Sigmoid colon (tissue), 6 donors: ENCODE measurements at regions not wholly inside any gene's neighbourhood (a gene's known extent, or its start where the extent isn't known, plus 50 kb on each side); places are given as distances from the start of the nearest gene placed in this dataset.
A peak's percentile ranks its signal among the peaks of the same experiment; 100 is the strongest.

Source experiments
- DNase-seq: peaks from one replicate; pipeline ENCODE4 v3.0.0-alpha.2; 2019
- H3K27ac ChIP-seq, 4 donors: fragments of 200-600 bp; sonication (generic); one replicate each; pipeline ENCODE4 v1.5.1; 2016 to 2019; ENCODE audit warnings: mild to moderate bottlenecking in 1 of 4
- H3K27me3 ChIP-seq, 3 donors: fragments of 200-600 bp; sonication (generic); one replicate each; pipeline ENCODE4 v1.5.1; 2019; ENCODE audit warnings: mild to moderate bottlenecking in 1 of 3
- H3K36me3 ChIP-seq, 4 donors: fragments of 200-600 bp; sonication (generic); one replicate each; pipeline ENCODE4 v1.5.1; 2016 to 2019
- H3K4me1 ChIP-seq, 4 donors: fragments of 200-600 bp; sonication (generic); one replicate each; pipeline ENCODE4 v1.5.1; 2017 to 2019
- H3K4me3 ChIP-seq, 4 donors: fragments of 200-600 bp; sonication (generic); one replicate each; pipeline ENCODE4 v1.5.1; 2017 to 2019; ENCODE audit warnings: mild to moderate bottlenecking in 2 of 4, moderate library complexity in 1 of 4
- H3K9me3 ChIP-seq, 4 donors: fragments of 200-600 bp in 3 of 4; sonication (generic) in 3 of 4; one replicate each; pipeline versions ENCODE4 v1.5.1 to v1.6.1; 2013 to 2019
- CTCF ChIP-seq, 4 experiments: fragments of 450-650 bp in 3 of 4; fragments of 200-600 bp in 1 of 4; IDR thresholded peaks; one replicate each; pipeline ENCODE4 v1.5.1; 2016 to 2019; ENCODE audit warnings: antibody characterized with exemption in 4 of 4, mild to moderate bottlenecking in 3 of 4, moderate library complexity in 2 of 4
- EP300 ChIP-seq, 4 donors: sonication (generic); formaldehyde crosslinking; IDR thresholded peaks; one replicate each; pipeline ENCODE4 v1.6.1; 2017; ENCODE audit warnings: antibody characterized with exemption in 4 of 4
- POLR2A ChIP-seq, 2 donors: fragments of 450-650 bp; IDR thresholded peaks; one replicate each; pipeline ENCODE4 v1.6.1; 2016; ENCODE audit warnings: antibody characterized with exemption in 2 of 2, mild to moderate bottlenecking in 2 of 2, moderate library complexity in 2 of 2
- POLR2AphosphoS5 ChIP-seq, 4 donors: sonication (generic); formaldehyde crosslinking; IDR thresholded peaks; one replicate each; pipeline ENCODE4 v1.6.1; 2017; ENCODE audit warnings: antibody characterized with exemption in 4 of 4
- WGBS, 2 donors: extraction: QIAGEN DNeasy Blood & Tissue Kit; methylation state at CpG; one replicate each; pipeline ENCODE4 v1.1.7; 2013; 5-methylcytosine and 5-hydroxymethylcytosine counted together
- intact Hi-C: fragments of 100-400 bp; cut with DNase I; formaldehyde crosslinking; loops from one replicate; pipeline ENCODE4 v1.15.1; 2023
- donor health status: healthy with polysubstance abuse.
- donor health status: healthy.

DNA sequence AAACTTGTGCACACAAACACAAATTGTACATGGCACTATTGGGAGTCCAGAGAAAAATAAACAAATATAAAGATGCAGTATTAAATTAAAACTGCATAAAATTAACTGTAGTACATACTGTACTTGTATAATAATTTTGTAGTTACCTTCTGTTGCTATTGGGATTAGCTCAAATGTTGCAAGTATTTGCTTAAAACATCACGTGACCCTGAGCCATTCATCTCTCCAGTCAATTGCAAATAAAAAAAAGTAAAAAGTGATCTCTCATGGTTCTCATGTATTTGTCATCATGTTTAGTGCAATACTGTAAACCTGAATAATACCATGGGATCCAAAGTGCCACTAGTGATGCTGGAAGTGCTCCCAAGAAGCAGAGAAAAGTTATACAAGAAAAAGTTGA lies 88.1 kb upstream of the NAV3 start:
- no peak for TF ChIP-seq POLR2A (IDR thresholded peaks at IDR 0.05)
- no peak for TF ChIP-seq POLR2AphosphoS5 (IDR thresholded peaks at IDR 0.05)
- no peak for TF ChIP-seq CTCF (IDR thresholded peaks at IDR 0.05)
- TF ChIP-seq EP300 (IDR thresholded peaks at IDR 0.05), result no peak
- intact Hi-C loops, result no loop called here
- 40 to 71% methylated on average over 1 of the region's 1 CpG for WGBS, 2 donors
- DNase-seq, result no peak
- Histone ChIP-seq H3K27ac (no peak overlapping the region), H3K9me3 (no peaks in the 10 kb centered on the region), H3K4me3 (no peak overlapping the region), H3K27me3 (no peaks in the 10 kb centered on the region), H3K36me3 (no peaks in the 10 kb centered on the region), H3K4me1 (no peaks in the 10 kb centered on the region)

- Histone ChIP-seq H3K36me3 (no peaks in the 10 kb centered on the region), H3K9me3 (no peaks in the 10 kb centered on the region), H3K27me3 (no peaks in the 10 kb centered on the region), H3K4me1 (no peaks in the 10 kb centered on the region), H3K27ac (no peak overlapping the region), H3K4me3 (no peak overlapping the region)
- intact Hi-C loops, result no loop called here
- no peak for TF ChIP-seq EP300 (IDR thresholded peaks at IDR 0.05)
- no peak for TF ChIP-seq POLR2AphosphoS5 (IDR thresholded peaks at IDR 0.05)
- no peak for TF ChIP-seq CTCF (IDR thresholded peaks at IDR 0.05)
- no peak for TF ChIP-seq POLR2A (IDR thresholded peaks at IDR 0.05)
- no peak for DNase-seq
- 82 to 95% methylated on average over 1 of the region's 1 CpG for WGBS, 2 donors
Observed at GRCh38 chr12:77741974-77742517, 88.6 kb upstream of the NAV3 start.

DNA sequence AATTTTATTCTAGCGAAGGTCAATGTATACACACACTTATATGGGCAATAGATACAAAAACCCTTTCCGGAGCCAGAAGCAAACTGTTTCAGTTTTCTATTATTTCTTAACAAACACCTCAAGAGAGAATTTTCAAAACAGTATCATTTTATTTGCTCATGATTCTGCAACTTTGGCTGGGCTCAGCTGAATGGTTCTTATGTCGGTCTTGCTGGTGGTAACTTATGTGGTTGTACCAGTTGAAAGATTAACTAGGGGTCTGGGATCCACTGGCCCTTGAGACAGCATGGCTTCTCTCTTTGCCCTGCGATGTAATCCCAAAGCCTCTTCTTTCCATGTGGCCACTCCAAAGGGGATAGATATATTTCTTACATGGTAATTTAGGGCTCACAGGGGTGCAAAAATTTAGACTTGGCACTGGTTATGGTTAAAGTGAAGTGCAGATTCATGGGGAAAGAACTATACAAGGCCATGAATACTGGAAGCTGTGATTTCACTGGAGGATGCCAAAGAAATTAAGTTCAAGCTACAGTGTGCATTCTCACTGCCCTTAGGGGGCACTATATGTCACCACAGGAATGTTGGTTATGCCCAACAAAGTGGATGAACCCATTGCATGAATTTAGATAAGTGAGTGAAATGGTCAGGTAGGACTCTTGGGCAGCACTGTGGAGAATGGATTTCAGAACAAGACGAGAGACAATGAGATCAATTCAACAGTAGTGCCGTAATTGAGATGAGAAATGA lies 94.3 kb upstream of the NAV3 start:
- Histone ChIP-seq H3K4me3 (no peak overlapping the region), H3K4me1 (peaks cover 0 to 9% (median 0%) of the 10 kb centered on the region in 4 donors), H3K9me3 (no peaks in the 10 kb centered on the region), H3K36me3 (no peaks in the 10 kb centered on the region), H3K27me3 (no peaks in the 10 kb centered on the region), H3K27ac (no peak overlapping the region)
- no peak for DNase-seq
- intact Hi-C loops, result no loop called here
- WGBS, 2 donors, result 93 to 94% methylated on average over 6 of the region's 6 CpGs
- TF ChIP-seq CTCF (IDR thresholded peaks at IDR 0.05), result no peak
- no peak for TF ChIP-seq POLR2A (IDR thresholded peaks at IDR 0.05)
- TF ChIP-seq POLR2AphosphoS5 (IDR thresholded peaks at IDR 0.05), result no peak
- TF ChIP-seq EP300 (IDR thresholded peaks at IDR 0.05), result no peak

DNA sequence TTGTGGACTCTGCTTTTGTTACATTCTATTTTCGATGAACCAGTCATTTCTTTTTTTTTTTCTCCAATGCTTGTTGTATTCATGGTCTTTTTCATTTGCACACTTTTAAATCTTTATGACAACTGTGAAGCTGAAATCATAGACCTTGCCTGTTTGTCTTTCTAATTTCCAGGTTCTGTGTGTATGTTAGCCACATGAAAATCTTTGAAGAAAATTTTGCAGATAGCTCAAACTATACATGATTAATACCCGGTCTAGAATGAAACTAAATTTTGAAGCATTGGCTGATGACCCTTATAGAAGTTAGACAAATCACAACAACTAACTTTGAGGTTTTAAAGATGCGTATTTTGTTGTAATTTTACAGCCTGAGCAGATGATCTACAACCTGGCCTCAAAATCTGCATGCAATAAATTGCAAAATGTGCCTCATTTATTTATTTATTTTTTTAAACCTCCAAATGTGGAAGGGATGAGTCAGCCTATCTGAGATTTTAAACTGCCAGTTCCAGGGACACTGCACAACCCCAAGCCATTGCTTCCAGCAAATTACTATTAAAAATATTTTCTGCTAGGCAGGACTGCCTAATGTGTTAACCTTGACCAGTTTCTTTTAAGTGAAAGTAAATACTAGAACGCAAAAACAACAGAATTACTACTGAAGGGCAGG lies 96.3 kb upstream of the NAV3 start:
- DNase-seq, result no peak
- no peak for TF ChIP-seq CTCF (IDR thresholded peaks at IDR 0.05)
- TF ChIP-seq POLR2AphosphoS5 (IDR thresholded peaks at IDR 0.05), result peak in 1 of 4 donors; percentile 43
- H3K9me3 ChIP-seq, result no peaks in the 10 kb centered on the region
- no peaks in the 10 kb centered on the region for H3K27me3 ChIP-seq
- no peak overlapping the region for H3K4me3 ChIP-seq
- peak overlapping the region in 1 of 4 donors; percentile 38 for H3K27ac ChIP-seq
- peaks cover 0 to 9% (median 0%) of the 10 kb centered on the region in 4 donors for H3K4me1 ChIP-seq
- intact Hi-C loops, result no loop called here
- no peaks in the 10 kb centered on the region for H3K36me3 ChIP-seq
- 60 to 73% methylated on average over 4 of the region's 4 CpGs for WGBS, 2 donors
